SW480 (cell line): ENCODE measurements at regions not wholly inside any gene's neighbourhood (a gene's known extent, or its start where the extent isn't known, plus 50 kb on each side); places are given as distances from the start of the nearest gene placed in this dataset.

ENCODE experiments used
- DNase-seq: peaks from one replicate; pipeline ENCODE4 v3.0.0-alpha.2; 2016; ENCODE audit warnings: low spot score

- no peak for DNase-seq
These were observed 74.3 kb downstream of the RTL6 start for GRCh38 chr22:44423556-44424358.

GRCh38 chr22:44422746-44423380, 75.2 kb downstream of the RTL6 start:
- no peak for DNase-seq

- DNase-seq: no peak
These were observed 78.6 kb downstream of the RTL6 start for GRCh38 chr22:44419429-44419828.

- no peak for DNase-seq
These were observed 84.8 kb downstream of the RTL6 start for GRCh38 chr22:44413211-44413610.

- DNase-seq: no peak
These were observed 85.8 kb downstream of the RTL6 start for GRCh38 chr22:44412136-44412731.

GRCh38 chr22:44411226-44412135, 86.6 kb downstream of the RTL6 start:
- no peak for DNase-seq

GRCh38 chr22:44410451-44410991, 87.5 kb downstream of the RTL6 start:
- DNase-seq: no peak

GRCh38 chr22:44409974-44410316, 88.1 kb downstream of the RTL6 start:
- DNase-seq: no peak

GRCh38 chr22:44409211-44409973, 88.6 kb downstream of the RTL6 start:
- DNase-seq: no peak

- no peak for DNase-seq
These were observed 89.2 kb downstream of the RTL6 start for GRCh38 chr22:44408829-44409192.

- no peak for DNase-seq
These were observed 89.8 kb downstream of the RTL6 start for GRCh38 chr22:44407987-44408828.

GRCh38 chr22:44407171-44407986, 90.7 kb downstream of the RTL6 start:
- no peak for DNase-seq

GRCh38 chr22:44406341-44407170, 91.5 kb downstream of the RTL6 start:
- no peak for DNase-seq

- no peak for DNase-seq
These were observed 92.4 kb downstream of the RTL6 start for GRCh38 chr22:44405661-44406060.

- no peak for DNase-seq
These were observed 91.7 kb upstream of the SHISAL1 start for GRCh38 chr22:44404341-44405020.

GRCh38 chr22:44403602-44404329, 91.0 kb upstream of the SHISAL1 start:
- no peak for DNase-seq

- no peak for DNase-seq
These were observed 90.4 kb upstream of the SHISAL1 start for GRCh38 chr22:44403166-44403565.
